ENCODE measurements at regions not wholly inside any gene's neighbourhood (a gene's known extent, or its start where the extent isn't known, plus 50 kb on each side); places are given as distances from the start of the nearest gene placed in this dataset.
"Not testable (repeated sequence)": the region's sequence is repeated elsewhere in the genome, so short reads cannot be mapped to it uniquely, and the experiment has no call there.

GRCh38 chr13:52235900-52236595 is 76.7 kb upstream of the NEK3 start:
- not testable (repeated sequence) for H2AFZ ChIP-seq (ENCODE audit: low read length); H3K79me2 ChIP-seq (ENCODE audit: control insufficient read depth, insufficient read depth, low read length); H3K9me3 ChIP-seq (ENCODE audit: control insufficient read depth, insufficient read depth, low read depth, low read length); H3K36me3 ChIP-seq (ENCODE audit: control insufficient read depth, insufficient read depth, low read length); H4K20me1 ChIP-seq (ENCODE audit: control insufficient read depth, extremely low read depth, insufficient read depth, low read length); H3K27me3 ChIP-seq (ENCODE audit: control insufficient read depth, insufficient read depth, low read length); H3K27ac ChIP-seq (ENCODE audit: insufficient read depth, low read length); H3K9ac ChIP-seq (ENCODE audit: insufficient read depth, low read length); H3K4me1 ChIP-seq (ENCODE audit: control insufficient read depth, extremely low read depth, insufficient read depth, low read length); H3K4me2 ChIP-seq (ENCODE audit: extremely low read depth, insufficient read depth, low read length)
- peak; percentile 46 to 52 for TF ChIP-seq CTCF (conservative IDR thresholded peaks at IDR 0.05 in 1 of 2, IDR thresholded peaks at IDR 0.05 in 1 of 2; ENCODE audit: low read depth in 1 of 2, low read length in 2 of 2)
- peak; percentile 62 to 85 for DNase-seq (ENCODE audit: low read depth in 2 of 2)
- peak overlapping the region in 1 of 4 experiments; percentile 22 for H3K4me3 ChIP-seq (replicated peaks in 1 of 4; ENCODE audit: control extremely low read depth in 1 of 4, insufficient read depth in 1 of 4, low read depth in 3 of 4, low read length in 4 of 4)

DNA sequence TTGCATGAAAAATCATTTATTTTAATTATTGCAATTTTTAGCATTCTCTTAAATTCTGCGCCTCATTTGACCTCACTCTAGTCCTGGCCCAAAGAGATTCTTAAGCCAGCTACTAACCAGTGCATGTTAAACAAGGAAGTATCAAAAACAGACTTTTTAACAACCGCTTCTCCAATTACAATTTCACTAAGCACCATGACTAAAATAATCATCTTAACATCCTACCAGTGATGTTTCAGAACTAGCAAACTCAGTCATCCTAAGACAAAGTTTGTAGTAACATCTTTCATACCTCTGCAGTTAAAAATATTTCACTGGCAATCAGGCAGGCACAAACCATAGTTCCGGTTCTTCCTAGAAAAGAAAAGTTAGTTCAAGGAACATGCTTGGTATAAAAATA is 75.5 kb upstream of the NEK3 start:
- not testable (repeated sequence) for H3K4me2 ChIP-seq (ENCODE audit: extremely low read depth, insufficient read depth, low read length)

DNA sequence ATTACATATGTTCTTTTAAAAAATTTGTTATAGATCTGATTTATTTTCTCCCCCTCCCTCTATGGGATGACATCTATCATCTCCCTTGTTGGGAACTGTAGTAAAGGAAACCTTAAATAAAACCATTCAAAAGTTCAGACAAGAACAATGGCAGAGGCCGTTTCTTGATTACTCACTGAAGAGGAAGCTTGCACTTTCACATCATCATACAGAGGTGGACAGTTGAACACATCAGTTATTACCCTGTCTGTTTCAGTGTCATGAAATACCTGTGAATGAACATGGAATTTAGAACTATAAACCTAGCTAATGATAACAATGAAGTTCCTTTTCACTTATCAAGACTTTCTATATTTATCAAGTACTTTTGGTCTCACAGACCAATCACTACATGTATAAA is 63.7 kb upstream of the NEK3 start:
- not testable (repeated sequence) for H3K36me3 ChIP-seq (ENCODE audit: control insufficient read depth, insufficient read depth, low read length); H3K79me2 ChIP-seq (ENCODE audit: control insufficient read depth, insufficient read depth, low read length); H3K4me2 ChIP-seq (ENCODE audit: extremely low read depth, insufficient read depth, low read length); H3K9ac ChIP-seq (ENCODE audit: insufficient read depth, low read length); DNase-seq (ENCODE audit: low read depth in 2 of 2); H3K9me3 ChIP-seq (ENCODE audit: control insufficient read depth, insufficient read depth, low read depth, low read length); H4K20me1 ChIP-seq (ENCODE audit: control insufficient read depth, extremely low read depth, insufficient read depth, low read length); H3K4me1 ChIP-seq (ENCODE audit: control insufficient read depth, extremely low read depth, insufficient read depth, low read length); H2AFZ ChIP-seq (ENCODE audit: low read length); H3K4me3 ChIP-seq (replicated peaks in 1 of 4; ENCODE audit: control extremely low read depth in 1 of 4, insufficient read depth in 1 of 4, low read depth in 3 of 4, low read length in 4 of 4); H3K27me3 ChIP-seq (ENCODE audit: control insufficient read depth, insufficient read depth, low read length); H3K27ac ChIP-seq (ENCODE audit: insufficient read depth, low read length)

More for the DNA sequence above, 75.5 kb upstream of the NEK3 start:
- H3K79me2 ChIP-seq (ENCODE audit: control insufficient read depth, insufficient read depth, low read length); H3K36me3 ChIP-seq (ENCODE audit: control insufficient read depth, insufficient read depth, low read length); DNase-seq (ENCODE audit: low read depth in 2 of 2); H3K9ac ChIP-seq (ENCODE audit: insufficient read depth, low read length); H3K4me3 ChIP-seq (replicated peaks in 1 of 4; ENCODE audit: control extremely low read depth in 1 of 4, insufficient read depth in 1 of 4, low read depth in 3 of 4, low read length in 4 of 4); H3K27ac ChIP-seq (ENCODE audit: insufficient read depth, low read length); H4K20me1 ChIP-seq (ENCODE audit: control insufficient read depth, extremely low read depth, insufficient read depth, low read length); H3K9me3 ChIP-seq (ENCODE audit: control insufficient read depth, insufficient read depth, low read depth, low read length); H3K4me1 ChIP-seq (ENCODE audit: control insufficient read depth, extremely low read depth, insufficient read depth, low read length); H2AFZ ChIP-seq (ENCODE audit: low read length); H3K27me3 ChIP-seq (ENCODE audit: control insufficient read depth, insufficient read depth, low read length): not testable (repeated sequence)

DNA sequence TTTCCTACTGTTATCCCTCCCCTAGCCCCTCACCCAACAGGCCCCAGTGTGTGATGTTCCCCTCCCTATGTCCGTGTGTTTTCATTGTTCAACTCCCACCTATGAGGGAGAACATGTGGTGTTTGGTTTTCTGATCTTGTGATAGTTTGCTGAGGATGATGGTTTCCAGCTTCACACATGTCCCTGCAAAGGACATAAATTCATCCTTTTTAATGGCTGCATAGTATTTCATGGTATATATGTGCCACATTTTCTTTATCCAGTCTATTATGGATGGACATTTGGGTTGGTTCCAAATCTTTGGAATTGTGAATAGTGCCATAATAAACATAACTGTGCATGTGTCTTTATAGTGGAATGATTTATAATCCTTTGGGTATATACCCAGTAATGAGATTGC is 54.5 kb upstream of the NEK3 start:
- not testable (repeated sequence) for H3K27me3 ChIP-seq (ENCODE audit: control insufficient read depth, insufficient read depth, low read length); H2AFZ ChIP-seq (ENCODE audit: low read length); H3K4me1 ChIP-seq (ENCODE audit: control insufficient read depth, extremely low read depth, insufficient read depth, low read length); H3K4me2 ChIP-seq (ENCODE audit: extremely low read depth, insufficient read depth, low read length); H4K20me1 ChIP-seq (ENCODE audit: control insufficient read depth, extremely low read depth, insufficient read depth, low read length); H3K36me3 ChIP-seq (ENCODE audit: control insufficient read depth, insufficient read depth, low read length); H3K4me3 ChIP-seq (replicated peaks in 1 of 4; ENCODE audit: control extremely low read depth in 1 of 4, insufficient read depth in 1 of 4, low read depth in 3 of 4, low read length in 4 of 4); H3K27ac ChIP-seq (ENCODE audit: insufficient read depth, low read length); H3K79me2 ChIP-seq (ENCODE audit: control insufficient read depth, insufficient read depth, low read length); H3K9me3 ChIP-seq (ENCODE audit: control insufficient read depth, insufficient read depth, low read depth, low read length); DNase-seq (ENCODE audit: low read depth in 2 of 2); H3K9ac ChIP-seq (ENCODE audit: insufficient read depth, low read length)

GRCh38 chr13:52212886-52213285 is 53.5 kb upstream of the NEK3 start:
- H4K20me1 ChIP-seq (ENCODE audit: control insufficient read depth, extremely low read depth, insufficient read depth, low read length); H3K4me2 ChIP-seq (ENCODE audit: extremely low read depth, insufficient read depth, low read length); H3K4me1 ChIP-seq (ENCODE audit: control insufficient read depth, extremely low read depth, insufficient read depth, low read length); H3K36me3 ChIP-seq (ENCODE audit: control insufficient read depth, insufficient read depth, low read length); H2AFZ ChIP-seq (ENCODE audit: low read length); H3K27ac ChIP-seq (ENCODE audit: insufficient read depth, low read length); H3K79me2 ChIP-seq (ENCODE audit: control insufficient read depth, insufficient read depth, low read length); H3K9me3 ChIP-seq (ENCODE audit: control insufficient read depth, insufficient read depth, low read depth, low read length); H3K27me3 ChIP-seq (ENCODE audit: control insufficient read depth, insufficient read depth, low read length); H3K9ac ChIP-seq (ENCODE audit: insufficient read depth, low read length); DNase-seq (ENCODE audit: low read depth in 2 of 2); H3K4me3 ChIP-seq (replicated peaks in 1 of 4; ENCODE audit: control extremely low read depth in 1 of 4, insufficient read depth in 1 of 4, low read depth in 3 of 4, low read length in 4 of 4): not testable (repeated sequence)

- H3K36me3 ChIP-seq (ENCODE audit: control insufficient read depth, insufficient read depth, low read length); H2AFZ ChIP-seq (ENCODE audit: low read length); H4K20me1 ChIP-seq (ENCODE audit: control insufficient read depth, extremely low read depth, insufficient read depth, low read length); H3K9me3 ChIP-seq (ENCODE audit: control insufficient read depth, insufficient read depth, low read depth, low read length); H3K9ac ChIP-seq (ENCODE audit: insufficient read depth, low read length); H3K27ac ChIP-seq (ENCODE audit: insufficient read depth, low read length); DNase-seq (ENCODE audit: low read depth in 2 of 2); H3K27me3 ChIP-seq (ENCODE audit: control insufficient read depth, insufficient read depth, low read length); H3K4me2 ChIP-seq (ENCODE audit: extremely low read depth, insufficient read depth, low read length); H3K79me2 ChIP-seq (ENCODE audit: control insufficient read depth, insufficient read depth, low read length); H3K4me3 ChIP-seq (replicated peaks in 1 of 4; ENCODE audit: control extremely low read depth in 1 of 4, insufficient read depth in 1 of 4, low read depth in 3 of 4, low read length in 4 of 4); H3K4me1 ChIP-seq (ENCODE audit: control insufficient read depth, extremely low read depth, insufficient read depth, low read length): not testable (repeated sequence)
Measured at GRCh38 chr13:52211416-52211776, 52.0 kb upstream of the NEK3 start.

All from fibroblast of lung (primary cell).